NB4 (cell line): ENCODE measurements at regions not wholly inside any gene's neighbourhood (a gene's known extent, or its start where the extent isn't known, plus 50 kb on each side); places are given as distances from the start of the nearest gene placed in this dataset.

Experiments used
- MYC ChIP-seq: IDR thresholded peaks from 2 replicates; pipeline ENCODE4 v1.6.1; 2011; ENCODE audit warnings: low read depth, low read length
- POLR2A ChIP-seq: IDR thresholded peaks from 2 replicates; pipeline ENCODE4 v1.6.1; 2011; ENCODE audit warnings: mild to moderate bottlenecking; ENCODE audit not compliant: insufficient read length; ENCODE audit errors: extremely low read depth
- TF ChIP-seq, protein P1 (sequence below): IDR thresholded peaks from 2 replicates; pipeline ENCODE4 v1.6.1; 2011; ENCODE audit warnings: low read depth, low read length
- TF ChIP-seq, protein P2 (sequence below): IDR thresholded peaks from one replicate; pipeline ENCODE4 v1.5.1; 2012; ENCODE audit warnings: low read depth, low read length

DNA sequence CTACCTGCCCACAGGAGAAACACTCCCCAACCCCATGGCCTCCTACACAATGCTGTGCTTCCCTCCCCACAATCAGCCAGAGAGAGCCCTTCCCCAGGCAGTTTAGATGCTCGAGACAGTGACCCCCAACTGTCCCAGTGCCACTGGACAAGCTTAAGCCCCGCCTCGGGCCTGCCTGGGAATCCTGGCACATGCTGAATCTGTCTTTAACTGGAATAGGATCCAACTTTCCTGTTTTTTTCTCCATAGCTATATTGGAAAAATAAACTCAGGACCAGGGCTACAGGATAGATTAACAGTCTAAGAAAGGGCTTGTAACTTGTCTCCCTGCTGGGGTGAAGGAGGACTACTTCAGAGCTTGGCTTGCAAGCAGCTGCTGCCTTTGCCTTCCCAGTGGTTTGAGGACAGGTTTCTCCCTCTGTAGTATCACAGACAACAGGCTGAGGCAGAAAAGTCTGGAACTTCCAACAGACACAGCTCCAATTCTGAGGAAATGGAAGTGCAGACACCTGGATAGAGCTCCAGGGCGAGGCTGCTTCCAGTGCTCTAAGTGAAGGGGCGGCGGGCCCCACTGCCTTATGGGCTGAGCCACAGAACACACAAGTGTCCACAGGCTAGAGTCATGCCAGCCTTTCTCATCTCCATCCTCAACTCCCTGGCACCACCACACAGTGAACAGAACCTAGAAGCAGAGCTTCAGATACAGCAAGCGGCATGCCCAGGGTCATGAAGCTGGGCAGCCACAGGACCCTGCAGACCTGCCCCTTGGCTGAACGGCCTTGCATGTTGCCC, 228.3 kb downstream of the TUBA3C start:
- TF ChIP-seq POLR2A (no peak), MYC (no peak)
- TF ChIP-seq, protein P1, sequence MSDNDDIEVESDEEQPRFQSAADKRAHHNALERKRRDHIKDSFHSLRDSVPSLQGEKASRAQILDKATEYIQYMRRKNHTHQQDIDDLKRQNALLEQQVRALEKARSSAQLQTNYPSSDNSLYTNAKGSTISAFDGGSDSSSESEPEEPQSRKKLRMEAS, result no peak
- TF ChIP-seq, protein P2, sequence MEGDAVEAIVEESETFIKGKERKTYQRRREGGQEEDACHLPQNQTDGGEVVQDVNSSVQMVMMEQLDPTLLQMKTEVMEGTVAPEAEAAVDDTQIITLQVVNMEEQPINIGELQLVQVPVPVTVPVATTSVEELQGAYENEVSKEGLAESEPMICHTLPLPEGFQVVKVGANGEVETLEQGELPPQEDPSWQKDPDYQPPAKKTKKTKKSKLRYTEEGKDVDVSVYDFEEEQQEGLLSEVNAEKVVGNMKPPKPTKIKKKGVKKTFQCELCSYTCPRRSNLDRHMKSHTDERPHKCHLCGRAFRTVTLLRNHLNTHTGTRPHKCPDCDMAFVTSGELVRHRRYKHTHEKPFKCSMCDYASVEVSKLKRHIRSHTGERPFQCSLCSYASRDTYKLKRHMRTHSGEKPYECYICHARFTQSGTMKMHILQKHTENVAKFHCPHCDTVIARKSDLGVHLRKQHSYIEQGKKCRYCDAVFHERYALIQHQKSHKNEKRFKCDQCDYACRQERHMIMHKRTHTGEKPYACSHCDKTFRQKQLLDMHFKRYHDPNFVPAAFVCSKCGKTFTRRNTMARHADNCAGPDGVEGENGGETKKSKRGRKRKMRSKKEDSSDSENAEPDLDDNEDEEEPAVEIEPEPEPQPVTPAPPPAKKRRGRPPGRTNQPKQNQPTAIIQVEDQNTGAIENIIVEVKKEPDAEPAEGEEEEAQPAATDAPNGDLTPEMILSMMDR, result no peak
